22Rv1 (cell line): ENCODE measurements at regions not wholly inside any gene's neighbourhood (a gene's known extent, or its start where the extent isn't known, plus 50 kb on each side); places are given as distances from the start of the nearest gene placed in this dataset.
"Not testable (repeated sequence)": the region's sequence is repeated elsewhere in the genome, so short reads cannot be mapped to it uniquely, and the experiment has no call there.

Experiments
- ZFX ChIP-seq: fragments of 450-650 bp; IDR thresholded peaks from 2 replicates; pipeline ENCODE4 v1.6.1; 2017; ENCODE audit warnings: antibody characterized with exemption, borderline replicate concordance
- TF ChIP-seq, protein P1 (sequence below): fragments of 450-650 bp; IDR thresholded peaks from 2 replicates; pipeline ENCODE4 v1.5.1; 2017; ENCODE audit warnings: mild to moderate bottlenecking

DNA sequence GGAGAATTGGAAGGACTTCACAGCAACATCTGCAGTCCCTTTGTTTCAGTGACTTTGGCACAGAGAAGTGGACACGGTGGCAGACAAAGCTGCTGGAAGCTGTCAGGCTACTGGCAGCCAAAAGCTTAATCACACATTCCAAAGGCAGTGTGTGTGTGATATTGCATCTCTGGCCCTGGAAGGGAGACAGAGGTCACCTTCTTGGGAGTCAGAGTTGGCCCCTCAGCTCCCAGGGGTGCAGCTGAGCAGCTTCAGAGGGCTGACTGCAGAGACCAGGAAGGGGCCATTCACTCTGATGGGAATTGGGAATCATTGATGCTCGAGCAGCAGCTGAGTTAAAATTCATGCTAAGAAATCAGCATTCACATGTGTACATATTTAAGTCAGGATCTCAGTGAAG lies 115.7 kb upstream of the PDCD2 start:
- TF ChIP-seq, protein P1, sequence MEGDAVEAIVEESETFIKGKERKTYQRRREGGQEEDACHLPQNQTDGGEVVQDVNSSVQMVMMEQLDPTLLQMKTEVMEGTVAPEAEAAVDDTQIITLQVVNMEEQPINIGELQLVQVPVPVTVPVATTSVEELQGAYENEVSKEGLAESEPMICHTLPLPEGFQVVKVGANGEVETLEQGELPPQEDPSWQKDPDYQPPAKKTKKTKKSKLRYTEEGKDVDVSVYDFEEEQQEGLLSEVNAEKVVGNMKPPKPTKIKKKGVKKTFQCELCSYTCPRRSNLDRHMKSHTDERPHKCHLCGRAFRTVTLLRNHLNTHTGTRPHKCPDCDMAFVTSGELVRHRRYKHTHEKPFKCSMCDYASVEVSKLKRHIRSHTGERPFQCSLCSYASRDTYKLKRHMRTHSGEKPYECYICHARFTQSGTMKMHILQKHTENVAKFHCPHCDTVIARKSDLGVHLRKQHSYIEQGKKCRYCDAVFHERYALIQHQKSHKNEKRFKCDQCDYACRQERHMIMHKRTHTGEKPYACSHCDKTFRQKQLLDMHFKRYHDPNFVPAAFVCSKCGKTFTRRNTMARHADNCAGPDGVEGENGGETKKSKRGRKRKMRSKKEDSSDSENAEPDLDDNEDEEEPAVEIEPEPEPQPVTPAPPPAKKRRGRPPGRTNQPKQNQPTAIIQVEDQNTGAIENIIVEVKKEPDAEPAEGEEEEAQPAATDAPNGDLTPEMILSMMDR = not testable (repeated sequence)
- TF ChIP-seq ZFX = not testable (repeated sequence)
